H9 (cell line): ENCODE measurements at regions not wholly inside any gene's neighbourhood (a gene's known extent, or its start where the extent isn't known, plus 50 kb on each side); places are given as distances from the start of the nearest gene placed in this dataset.
"Not testable (repeated sequence)": the region's sequence is repeated elsewhere in the genome, so short reads cannot be mapped to it uniquely, and the experiment has no call there.

ENCODE experiments used
- DNase-seq: peaks from one replicate; pipeline ENCODE4 v3.0.0-alpha.2; 2017
- H2AFZ ChIP-seq: one replicate; pipeline ENCODE4 v1.6.1; 2013; ENCODE audit warnings: mild to moderate bottlenecking, low read length, control low read depth, moderate library complexity
- H2AK5ac ChIP-seq: 2 replicates; pipeline ENCODE4 v1.6.1; 2013; ENCODE audit warnings: low read length, control low read depth, mixed read lengths; ENCODE audit not compliant: insufficient read length
- H2BK120ac ChIP-seq: one replicate; pipeline ENCODE4 v1.6.1; 2013; ENCODE audit warnings: low read depth, mild to moderate bottlenecking, low read length, control low read depth, inconsistent platforms; ENCODE audit not compliant: poor library complexity, severe bottlenecking
- H2BK12ac ChIP-seq: 2 replicates; pipeline ENCODE4 v1.6.1; 2013; ENCODE audit warnings: low read length, control low read depth, mixed read lengths, low read depth; ENCODE audit not compliant: insufficient read length
- H2BK15ac ChIP-seq: 2 replicates; pipeline ENCODE4 v1.6.1; 2013; ENCODE audit warnings: low read depth, low read length, control low read depth
- H2BK20ac ChIP-seq: one replicate; pipeline ENCODE4 v1.6.1; 2013; ENCODE audit warnings: low read depth, mild to moderate bottlenecking, low read length, control low read depth, inconsistent platforms; ENCODE audit not compliant: poor library complexity, severe bottlenecking
- H2BK5ac ChIP-seq: 2 replicates; pipeline ENCODE4 v1.6.1; 2013; ENCODE audit warnings: low read length, control low read depth, mixed read lengths; ENCODE audit not compliant: insufficient read length
- H3K14ac ChIP-seq: 2 replicates; pipeline ENCODE4 v1.6.1; 2013; ENCODE audit warnings: low read length, control low read depth; ENCODE audit not compliant: insufficient read depth
- H3K18ac ChIP-seq: 2 replicates; pipeline ENCODE4 v1.6.1; 2013; ENCODE audit warnings: low read depth, mild to moderate bottlenecking, mixed read lengths, low read length, control low read depth; ENCODE audit not compliant: insufficient read length
- H3K23ac ChIP-seq: 2 replicates; pipeline ENCODE4 v1.6.1; 2013; ENCODE audit warnings: low read length, control low read depth, mixed read lengths, low read depth; ENCODE audit not compliant: insufficient read length
- H3K23me2 ChIP-seq: 2 replicates; pipeline ENCODE4 v1.6.1; 2013; ENCODE audit warnings: low read depth, mild to moderate bottlenecking, mixed read lengths, low read length, control low read depth; ENCODE audit not compliant: insufficient read length, poor library complexity, severe bottlenecking
- H3K27ac ChIP-seq: 2 replicates; pipeline ENCODE4 v1.5.1; 2013; ENCODE audit warnings: low read length, control low read depth, mixed read lengths, low read depth; ENCODE audit not compliant: insufficient read length
- H3K27me3 ChIP-seq: 2 replicates; pipeline ENCODE4 v1.6.1; 2013; ENCODE audit warnings: low read length, control low read depth, inconsistent platforms; ENCODE audit not compliant: insufficient read depth
- H3K4ac ChIP-seq: 2 replicates; pipeline ENCODE4 v1.6.1; 2013; ENCODE audit warnings: low read depth, mild to moderate bottlenecking, control low read depth, inconsistent platforms, low read length, moderate library complexity
- H3K4me1 ChIP-seq: 2 replicates; pipeline ENCODE4 v1.6.1; 2013; ENCODE audit warnings: low read length, control low read depth, inconsistent platforms; ENCODE audit not compliant: insufficient read depth
- H3K4me2 ChIP-seq: 2 replicates; pipeline ENCODE4 v1.6.1; 2013; ENCODE audit warnings: low read length, control low read depth, mixed read lengths; ENCODE audit not compliant: insufficient read length, insufficient read depth
- H3K56ac ChIP-seq: 2 replicates; pipeline ENCODE4 v1.6.1; 2013; ENCODE audit warnings: low read depth, mild to moderate bottlenecking, mixed read lengths, low read length, control low read depth; ENCODE audit not compliant: insufficient read length
- H3K79me1 ChIP-seq: 2 replicates; pipeline ENCODE4 v1.6.1; 2013; ENCODE audit warnings: low read depth, mild to moderate bottlenecking, moderate library complexity, low read length, control low read depth, inconsistent platforms; ENCODE audit not compliant: insufficient read depth, poor library complexity, severe bottlenecking
- H3K79me2 ChIP-seq: 2 replicates; pipeline ENCODE4 v1.6.1; 2013; ENCODE audit warnings: low read length, control low read depth, inconsistent platforms; ENCODE audit not compliant: insufficient read depth
- H3K9ac ChIP-seq: 2 replicates; pipeline ENCODE4 v1.6.1; 2013; ENCODE audit warnings: low read length, control low read depth, mixed read lengths; ENCODE audit not compliant: insufficient read length; ENCODE audit errors: extremely low read depth
- H3K9me3 ChIP-seq: one replicate; pipeline ENCODE4 v1.6.1; 2013; ENCODE audit warnings: low read depth, low read length, inconsistent platforms; ENCODE audit not compliant: control insufficient read depth
- H3T11ph ChIP-seq: one replicate; pipeline ENCODE4 v1.6.1; 2013; ENCODE audit warnings: mild to moderate bottlenecking, low read length, control low read depth, inconsistent platforms
- H4K20me1 ChIP-seq: one replicate; pipeline ENCODE4 v1.6.1; 2013; ENCODE audit not compliant: control insufficient read depth, insufficient read length, insufficient read depth
- H4K5ac ChIP-seq: 2 replicates; pipeline ENCODE4 v1.6.1; 2013; ENCODE audit warnings: low read depth, mild to moderate bottlenecking, mixed read lengths, low read length, control low read depth; ENCODE audit not compliant: insufficient read length
- H4K8ac ChIP-seq: replicated peaks from 2 replicates; pipeline ENCODE4 v1.6.1; 2013; ENCODE audit warnings: low read length, control low read depth, mixed read lengths, low read depth; ENCODE audit not compliant: insufficient read length
- H4K91ac ChIP-seq: 2 replicates; pipeline ENCODE4 v1.6.1; 2013; ENCODE audit warnings: low read depth, mild to moderate bottlenecking, moderate library complexity, mixed read lengths, low read length, control low read depth; ENCODE audit not compliant: insufficient read length
- H3K27ac Mint-ChIP-seq, 3 experiments: 2 replicates in 2 of 3; 3 replicates in 1 of 3; pipeline ENCODE4 v1.8.0; 2020 to 2021; ENCODE audit warnings: mixed read lengths in 3 of 3, mild to moderate bottlenecking in 1 of 3, moderate library complexity in 1 of 3
- H3K27me3 Mint-ChIP-seq: 2 replicates; pipeline ENCODE4 v1.8.0; 2021; ENCODE audit warnings: low read depth, mild to moderate bottlenecking, moderate library complexity, mixed read lengths
- H3K36me3 Mint-ChIP-seq, 3 experiments: 2 replicates in 2 of 3; 3 replicates in 1 of 3; pipeline ENCODE4 v1.8.0; 2020 to 2021; ENCODE audit warnings: low read depth in 3 of 3, mixed read lengths in 3 of 3; ENCODE audit not compliant: insufficient read depth in 1 of 3
- H3K4me1 Mint-ChIP-seq, 2 experiments: 2 replicates each; pipeline ENCODE4 v1.8.0; 2020; ENCODE audit warnings: mixed read lengths in 2 of 2
- H3K4me3 Mint-ChIP-seq, 2 experiments: 2 replicates in 1 of 2; 3 replicates in 1 of 2; pipeline ENCODE4 v1.8.0; 2020 to 2021; ENCODE audit warnings: mild to moderate bottlenecking in 2 of 2, mixed read lengths in 2 of 2, moderate library complexity in 1 of 2
- H3K9me3 Mint-ChIP-seq, 2 experiments: 2 replicates in 1 of 2; 3 replicates in 1 of 2; pipeline ENCODE4 v1.8.0; 2020; ENCODE audit warnings: mild to moderate bottlenecking in 2 of 2, mixed read lengths in 2 of 2, moderate library complexity in 1 of 2
- WGBS: extraction: QIAGEN DNeasy Blood & Tissue Kit; methylation state at CpG from one replicate; pipeline ENCODE4 v1.1.7; 2013; ENCODE audit warnings: missing lambda C conversion rate, low lambda C conversion rate, mixed read lengths; ENCODE audit not compliant: insufficient read length; ENCODE audit errors: extremely low coverage; 5-methylcytosine and 5-hydroxymethylcytosine counted together
- TF ChIP-seq, protein P1 (sequence below): fragments of 200-600 bp; sonication (generic); conservative IDR thresholded peaks from 3 replicates; pipeline ENCODE4 v1.8.0; 2021; ENCODE audit warnings: antibody characterized with exemption, mild to moderate bottlenecking

DNA sequence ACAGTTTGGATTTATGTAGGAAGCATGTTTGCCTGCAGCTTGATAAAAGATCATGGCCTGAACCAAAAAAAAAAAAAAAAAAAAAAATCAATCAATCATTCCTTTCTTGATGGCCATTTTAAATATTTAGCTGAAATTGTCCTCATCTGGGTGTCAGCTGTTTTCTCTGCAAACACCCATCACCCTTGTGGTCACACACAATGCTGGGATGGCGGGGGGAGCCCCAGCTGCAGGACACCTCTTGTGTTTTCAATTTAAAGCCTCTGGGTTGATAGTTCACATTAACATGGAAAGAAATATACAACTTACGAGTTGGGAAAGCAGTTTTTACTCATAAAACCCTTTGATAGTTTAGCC is 160.4 kb downstream of the ZFP64 start:
- no peak overlapping the region for H3K4ac ChIP-seq
- no peak overlapping the region for H4K8ac ChIP-seq
- no peak for DNase-seq
- no peak overlapping the region for H2BK120ac ChIP-seq
- TF ChIP-seq, protein P1, sequence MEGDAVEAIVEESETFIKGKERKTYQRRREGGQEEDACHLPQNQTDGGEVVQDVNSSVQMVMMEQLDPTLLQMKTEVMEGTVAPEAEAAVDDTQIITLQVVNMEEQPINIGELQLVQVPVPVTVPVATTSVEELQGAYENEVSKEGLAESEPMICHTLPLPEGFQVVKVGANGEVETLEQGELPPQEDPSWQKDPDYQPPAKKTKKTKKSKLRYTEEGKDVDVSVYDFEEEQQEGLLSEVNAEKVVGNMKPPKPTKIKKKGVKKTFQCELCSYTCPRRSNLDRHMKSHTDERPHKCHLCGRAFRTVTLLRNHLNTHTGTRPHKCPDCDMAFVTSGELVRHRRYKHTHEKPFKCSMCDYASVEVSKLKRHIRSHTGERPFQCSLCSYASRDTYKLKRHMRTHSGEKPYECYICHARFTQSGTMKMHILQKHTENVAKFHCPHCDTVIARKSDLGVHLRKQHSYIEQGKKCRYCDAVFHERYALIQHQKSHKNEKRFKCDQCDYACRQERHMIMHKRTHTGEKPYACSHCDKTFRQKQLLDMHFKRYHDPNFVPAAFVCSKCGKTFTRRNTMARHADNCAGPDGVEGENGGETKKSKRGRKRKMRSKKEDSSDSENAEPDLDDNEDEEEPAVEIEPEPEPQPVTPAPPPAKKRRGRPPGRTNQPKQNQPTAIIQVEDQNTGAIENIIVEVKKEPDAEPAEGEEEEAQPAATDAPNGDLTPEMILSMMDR: no peak
- no peak overlapping the region for H2AFZ ChIP-seq
- H2BK15ac ChIP-seq: no peak overlapping the region
- no peaks in the 10 kb centered on the region for H3K23me2 ChIP-seq
- no peaks in the 10 kb centered on the region for H3K79me2 ChIP-seq
- H3K9ac ChIP-seq: no peak overlapping the region
- H3K9me3 ChIP-seq: no peaks in the 10 kb centered on the region
- no peak overlapping the region for H3K56ac ChIP-seq
- no peak overlapping the region for H3K27ac ChIP-seq
- H4K20me1 ChIP-seq: no peaks in the 10 kb centered on the region
- no peak overlapping the region for H4K5ac ChIP-seq
- H3K27me3 ChIP-seq: no peaks in the 10 kb centered on the region
- no peak overlapping the region for H2BK5ac ChIP-seq
- Mint-ChIP-seq H3K4me3 (no peak overlapping the region; a peak in 1 of 5 replicates), H3K9me3 (no peaks in the 10 kb centered on the region; a peak in 1 of 5 replicates), H3K27me3 (no peaks in the 10 kb centered on the region), H3K27ac (no peak overlapping the region), H3K4me1 (peaks cover 23 to 25% of the 10 kb centered on the region in 2 experiments), H3K36me3 (no peaks in the 10 kb centered on the region)
- H3K4me2 ChIP-seq: no peak overlapping the region
- no peak overlapping the region for H2BK12ac ChIP-seq
- H2AK5ac ChIP-seq: no peak overlapping the region
- no CpG with 5 or more reads among the region's 2 CpGs for WGBS
- no peak overlapping the region for H3T11ph ChIP-seq
- no peak overlapping the region for H3K23ac ChIP-seq
- H4K91ac ChIP-seq: no peak overlapping the region
- H3K4me1 ChIP-seq: no peaks in the 10 kb centered on the region; the same call in 1 of the 2 replicates
- no peak overlapping the region for H3K18ac ChIP-seq
- no peak overlapping the region for H3K14ac ChIP-seq
- H3K79me1 ChIP-seq: no peaks in the 10 kb centered on the region
- no peak overlapping the region for H2BK20ac ChIP-seq

DNA sequence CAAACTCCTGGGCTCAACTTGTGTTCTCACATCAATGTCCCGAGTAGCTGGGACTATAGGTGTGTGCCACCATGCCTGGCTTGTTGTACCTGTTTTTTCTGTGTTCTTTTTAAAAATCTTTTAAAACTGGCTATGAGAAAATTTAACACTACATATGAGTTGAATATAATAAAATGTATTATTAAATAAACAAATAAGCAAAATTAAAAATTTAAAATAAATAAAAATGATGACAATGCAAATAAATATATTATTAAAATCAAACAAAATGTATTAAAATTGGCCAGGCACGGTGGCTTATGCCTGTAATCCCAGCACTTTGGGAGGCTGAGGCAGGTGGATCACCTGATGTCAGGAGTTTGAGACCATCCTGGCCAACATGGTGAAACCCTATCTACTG is 162.4 kb downstream of the ZFP64 start:
- not testable (repeated sequence) for H3K27ac Mint-ChIP-seq, H3K27ac ChIP-seq, H4K91ac ChIP-seq, H2BK5ac ChIP-seq, H2BK120ac ChIP-seq, H3K4me1 ChIP-seq, H3K79me1 ChIP-seq, H3K23me2 ChIP-seq, H3T11ph ChIP-seq, H3K18ac ChIP-seq, H3K23ac ChIP-seq, H3K9me3 Mint-ChIP-seq, H4K5ac ChIP-seq, H3K14ac ChIP-seq, H2BK20ac ChIP-seq, H2BK15ac ChIP-seq, H3K36me3 Mint-ChIP-seq, H3K79me2 ChIP-seq, DNase-seq, H3K27me3 Mint-ChIP-seq, H4K20me1 ChIP-seq, H3K4ac ChIP-seq, H3K27me3 ChIP-seq, H3K4me2 ChIP-seq, H2AFZ ChIP-seq, H3K9me3 ChIP-seq, H4K8ac ChIP-seq, H2BK12ac ChIP-seq, H3K9ac ChIP-seq, H3K4me3 Mint-ChIP-seq, H3K56ac ChIP-seq, H2AK5ac ChIP-seq
- WGBS: no CpG with 5 or more reads among the region's 2 CpGs
- peaks cover 23 to 25% of the 10 kb centered on the region in 2 experiments for H3K4me1 Mint-ChIP-seq
